Tibial nerve (tissue), 3 donors: ENCODE measurements at regions not wholly inside any gene's neighbourhood (a gene's known extent, or its start where the extent isn't known, plus 50 kb on each side); places are given as distances from the start of the nearest gene placed in this dataset.

Source experiments
- POLR2A ChIP-seq, 2 donors: fragments of 450-650 bp; IDR thresholded peaks; one replicate each; pipeline ENCODE4 v1.6.1; 2017; ENCODE audit warnings: antibody characterized with exemption in 2 of 2, mild to moderate bottlenecking in 2 of 2, moderate library complexity in 2 of 2
- TF ChIP-seq, protein P1 (sequence below), 5 experiments: fragments of 200-600 bp in 3 of 5; fragments of 450-650 bp in 2 of 5; sonication (generic) in 3 of 5; IDR thresholded peaks; one replicate each; pipeline ENCODE4 v1.5.1; 2016 to 2019; ENCODE audit warnings: antibody characterized with exemption in 5 of 5, mild to moderate bottlenecking in 3 of 5, moderate library complexity in 2 of 5

DNA sequence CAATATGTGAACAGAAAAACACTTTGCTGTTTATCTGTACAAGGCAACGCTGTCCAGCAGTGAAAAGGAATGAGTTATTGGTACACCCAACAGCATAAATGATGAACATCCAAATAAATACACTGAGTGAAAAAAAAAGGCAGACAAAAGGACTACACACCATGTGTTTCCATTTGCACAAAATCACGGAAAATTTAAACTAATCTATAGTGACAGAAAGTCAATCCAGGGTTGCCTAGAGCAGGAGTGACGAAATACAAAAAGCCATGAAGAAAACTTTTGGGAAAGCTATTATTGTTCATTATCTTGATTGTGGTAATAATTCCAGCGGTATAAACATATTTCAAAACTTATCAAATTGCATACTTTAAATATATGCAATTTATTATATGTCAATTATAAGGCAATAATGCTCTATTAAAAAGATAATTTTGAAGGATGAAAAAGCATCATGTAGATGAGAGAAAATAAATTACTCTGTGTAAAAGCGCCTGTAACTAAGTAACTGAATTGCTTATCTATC is 578.0 kb upstream of the TMEM132C start:
- TF ChIP-seq, protein P1, sequence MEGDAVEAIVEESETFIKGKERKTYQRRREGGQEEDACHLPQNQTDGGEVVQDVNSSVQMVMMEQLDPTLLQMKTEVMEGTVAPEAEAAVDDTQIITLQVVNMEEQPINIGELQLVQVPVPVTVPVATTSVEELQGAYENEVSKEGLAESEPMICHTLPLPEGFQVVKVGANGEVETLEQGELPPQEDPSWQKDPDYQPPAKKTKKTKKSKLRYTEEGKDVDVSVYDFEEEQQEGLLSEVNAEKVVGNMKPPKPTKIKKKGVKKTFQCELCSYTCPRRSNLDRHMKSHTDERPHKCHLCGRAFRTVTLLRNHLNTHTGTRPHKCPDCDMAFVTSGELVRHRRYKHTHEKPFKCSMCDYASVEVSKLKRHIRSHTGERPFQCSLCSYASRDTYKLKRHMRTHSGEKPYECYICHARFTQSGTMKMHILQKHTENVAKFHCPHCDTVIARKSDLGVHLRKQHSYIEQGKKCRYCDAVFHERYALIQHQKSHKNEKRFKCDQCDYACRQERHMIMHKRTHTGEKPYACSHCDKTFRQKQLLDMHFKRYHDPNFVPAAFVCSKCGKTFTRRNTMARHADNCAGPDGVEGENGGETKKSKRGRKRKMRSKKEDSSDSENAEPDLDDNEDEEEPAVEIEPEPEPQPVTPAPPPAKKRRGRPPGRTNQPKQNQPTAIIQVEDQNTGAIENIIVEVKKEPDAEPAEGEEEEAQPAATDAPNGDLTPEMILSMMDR (IDR thresholded peaks at IDR 0.05) = no peak
- no peak for TF ChIP-seq POLR2A (IDR thresholded peaks at IDR 0.05)
